SH-SY5Y (cell line): ENCODE measurements at regions not wholly inside any gene's neighbourhood (a gene's known extent, or its start where the extent isn't known, plus 50 kb on each side); places are given as distances from the start of the nearest gene placed in this dataset.

Source experiments
- GATA2 ChIP-seq: IDR thresholded peaks from 2 replicates; pipeline ENCODE4 v1.6.1; 2011; ENCODE audit warnings: mild to moderate bottlenecking, low read depth, low read length
- GATA3 ChIP-seq: IDR thresholded peaks from 2 replicates; pipeline ENCODE4 v1.6.1; 2011; ENCODE audit warnings: low read depth, mild to moderate bottlenecking, low read length, moderate library complexity

DNA sequence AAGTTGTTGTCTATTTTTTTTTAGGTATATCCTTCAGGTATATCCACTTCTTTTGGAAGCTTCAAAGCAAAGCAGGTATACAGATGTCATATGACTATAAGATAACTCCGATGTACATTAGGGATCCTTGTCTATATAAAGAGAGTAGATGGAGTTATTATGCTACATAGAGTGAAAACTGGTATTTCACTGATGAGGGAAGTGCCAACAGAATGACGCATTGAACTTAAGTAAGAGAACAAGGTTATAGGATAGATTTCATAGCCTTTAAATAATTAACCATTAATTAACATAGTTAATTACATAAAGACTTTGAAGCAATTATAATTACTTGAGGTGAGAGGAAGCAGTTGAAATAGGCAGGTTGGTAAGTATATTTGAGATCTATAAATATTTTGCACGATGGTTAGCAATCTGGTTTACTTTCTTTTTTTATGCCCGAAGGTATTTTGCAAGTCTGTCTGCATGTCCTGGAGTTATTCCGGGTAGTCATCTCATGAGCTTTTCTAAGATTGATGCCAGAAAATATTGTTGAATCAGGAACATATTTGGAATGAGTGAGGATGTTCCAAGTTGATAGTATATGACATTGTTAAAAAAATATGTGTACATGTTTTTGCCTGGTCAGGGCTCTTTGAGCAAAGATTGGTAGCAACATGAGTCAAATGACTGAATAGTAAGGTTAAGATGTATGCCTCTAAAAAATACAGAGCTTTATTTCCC lies 299.5 kb upstream of the KCNMB2 start:
- TF ChIP-seq GATA2 (no peak), GATA3 (no peak)
